Ascending aorta (tissue), 2 donors: ENCODE measurements at regions not wholly inside any gene's neighbourhood (a gene's known extent, or its start where the extent isn't known, plus 50 kb on each side); places are given as distances from the start of the nearest gene placed in this dataset.

Source experiments
- DNase-seq, 2 donors: peaks; one replicate each; pipeline ENCODE4 v3.0.0-alpha.2; 2019; ENCODE audit warnings: low spot score in 2 of 2
- H3K27ac ChIP-seq, 2 donors: fragments of 200-600 bp; sonication (generic); one replicate each; pipeline ENCODE4 v1.5.1; 2016 to 2017; ENCODE audit warnings: mild to moderate bottlenecking in 1 of 2
- H3K27me3 ChIP-seq: fragments of 200-600 bp; sonication (generic); one replicate; pipeline ENCODE4 v1.5.1; 2017
- H3K36me3 ChIP-seq, 2 donors: fragments of 200-600 bp; sonication (generic); one replicate each; pipeline ENCODE4 v1.5.1; 2016
- H3K4me1 ChIP-seq, 2 donors: fragments of 200-600 bp; sonication (generic); one replicate each; pipeline ENCODE4 v1.5.1; 2016 to 2017; ENCODE audit warnings: mild to moderate bottlenecking in 1 of 2
- H3K4me3 ChIP-seq, 2 donors: fragments of 200-600 bp; sonication (generic); one replicate each; pipeline ENCODE4 v1.5.1; 2016 to 2017; ENCODE audit warnings: mild to moderate bottlenecking in 1 of 2
- H3K9me3 ChIP-seq, 2 donors: fragments of 200-600 bp; sonication (generic); one replicate each; pipeline ENCODE4 v1.5.1; 2016
- intact Hi-C: fragments of 100-400 bp; cut with DNase I; formaldehyde crosslinking; loops from one replicate; pipeline ENCODE4 v1.15.1; 2023
- TF ChIP-seq, protein P1 (sequence below), 3 experiments: fragments of 200-600 bp in 2 of 3; fragments of 450-650 bp in 1 of 3; sonication (generic) in 2 of 3; IDR thresholded peaks; one replicate each; pipeline ENCODE4 v1.5.1; 2016 to 2019; ENCODE audit warnings: antibody characterized with exemption in 3 of 3, mild to moderate bottlenecking in 1 of 3, moderate library complexity in 1 of 3

DNA sequence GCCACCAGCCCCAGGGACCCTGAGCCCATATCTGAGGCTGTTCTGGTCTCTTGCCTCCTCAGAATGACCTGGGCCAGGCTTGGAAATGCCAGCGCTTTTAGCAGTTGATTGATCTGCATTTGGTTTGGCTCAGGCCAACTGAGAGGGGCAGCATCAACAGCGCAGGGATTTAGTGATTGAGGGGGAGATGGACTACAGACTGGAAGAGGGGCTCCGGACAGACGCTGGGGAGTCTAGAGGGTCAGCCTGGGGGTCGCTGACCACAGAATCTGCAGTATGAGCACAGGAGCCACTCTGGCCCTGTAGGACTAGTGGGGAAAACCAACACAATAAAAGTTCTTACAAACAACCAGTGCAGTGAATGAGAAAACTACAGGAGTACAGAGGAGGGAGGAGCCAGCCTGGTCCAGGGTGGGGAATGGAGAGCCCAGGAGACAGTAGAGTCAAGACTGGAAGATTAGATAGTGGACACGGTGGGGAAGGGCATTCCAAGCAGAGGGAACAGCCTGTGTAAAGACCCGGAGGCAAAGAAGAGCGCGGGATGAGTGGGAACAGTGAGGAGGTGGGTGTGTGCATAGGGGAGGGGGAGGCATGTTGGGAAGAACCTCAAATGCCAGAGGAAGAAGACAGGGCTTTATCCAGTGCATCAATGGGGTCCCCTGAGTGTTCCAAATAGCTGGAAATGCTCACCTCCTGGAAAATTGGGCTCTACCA lies 128.9 kb downstream of the MRM1 start:
- H3K9me3 ChIP-seq = no peaks in the 10 kb centered on the region
- intact Hi-C loops = no loop called here
- TF ChIP-seq, protein P1, sequence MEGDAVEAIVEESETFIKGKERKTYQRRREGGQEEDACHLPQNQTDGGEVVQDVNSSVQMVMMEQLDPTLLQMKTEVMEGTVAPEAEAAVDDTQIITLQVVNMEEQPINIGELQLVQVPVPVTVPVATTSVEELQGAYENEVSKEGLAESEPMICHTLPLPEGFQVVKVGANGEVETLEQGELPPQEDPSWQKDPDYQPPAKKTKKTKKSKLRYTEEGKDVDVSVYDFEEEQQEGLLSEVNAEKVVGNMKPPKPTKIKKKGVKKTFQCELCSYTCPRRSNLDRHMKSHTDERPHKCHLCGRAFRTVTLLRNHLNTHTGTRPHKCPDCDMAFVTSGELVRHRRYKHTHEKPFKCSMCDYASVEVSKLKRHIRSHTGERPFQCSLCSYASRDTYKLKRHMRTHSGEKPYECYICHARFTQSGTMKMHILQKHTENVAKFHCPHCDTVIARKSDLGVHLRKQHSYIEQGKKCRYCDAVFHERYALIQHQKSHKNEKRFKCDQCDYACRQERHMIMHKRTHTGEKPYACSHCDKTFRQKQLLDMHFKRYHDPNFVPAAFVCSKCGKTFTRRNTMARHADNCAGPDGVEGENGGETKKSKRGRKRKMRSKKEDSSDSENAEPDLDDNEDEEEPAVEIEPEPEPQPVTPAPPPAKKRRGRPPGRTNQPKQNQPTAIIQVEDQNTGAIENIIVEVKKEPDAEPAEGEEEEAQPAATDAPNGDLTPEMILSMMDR (IDR thresholded peaks at IDR 0.05) = no peak
- H3K27me3 ChIP-seq = no peaks in the 10 kb centered on the region
- H3K4me3 ChIP-seq = no peak overlapping the region
- H3K27ac ChIP-seq = no peak overlapping the region
- no peak for DNase-seq
- no peaks in the 10 kb centered on the region for H3K4me1 ChIP-seq
- no peaks in the 10 kb centered on the region for H3K36me3 ChIP-seq

DNA sequence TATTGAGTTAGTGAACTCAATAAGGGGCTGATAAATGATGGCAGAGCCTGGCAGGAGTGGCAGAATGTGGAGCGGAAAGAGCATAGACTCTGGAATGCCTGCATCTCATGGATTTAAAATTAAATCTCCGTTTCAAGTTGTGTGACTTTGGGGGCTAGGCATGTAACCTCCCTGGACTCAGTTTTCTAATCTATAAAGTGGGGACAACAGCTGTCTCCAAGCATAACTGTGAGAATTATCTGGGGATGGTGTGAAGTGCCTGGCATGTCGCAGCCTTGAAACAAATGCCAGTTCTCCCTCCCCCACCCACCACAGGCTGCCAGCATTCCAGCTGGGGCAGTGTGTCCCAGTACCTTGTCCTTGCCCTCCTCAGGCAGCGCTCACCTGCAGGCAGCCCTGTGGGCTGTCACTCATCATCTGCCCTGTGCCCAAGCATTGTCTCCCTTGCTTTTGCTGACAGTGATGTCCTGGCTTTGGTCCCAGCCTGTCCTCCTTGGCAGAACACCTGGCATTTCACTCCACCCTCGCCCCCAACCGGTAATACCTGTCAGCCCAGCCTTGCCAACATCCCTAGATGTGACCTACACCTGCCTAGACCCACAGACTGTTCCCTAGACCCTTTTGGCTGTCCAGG lies 129.6 kb downstream of the MRM1 start:
- H3K36me3 ChIP-seq = no peaks in the 10 kb centered on the region
- H3K27ac ChIP-seq = no peak overlapping the region
- DNase-seq = no peak
- no peaks in the 10 kb centered on the region for H3K9me3 ChIP-seq
- TF ChIP-seq, protein P1 (IDR thresholded peaks at IDR 0.05) = no peak
- H3K4me1 ChIP-seq = no peaks in the 10 kb centered on the region
- H3K4me3 ChIP-seq = no peak overlapping the region
- intact Hi-C loops = no loop called here
- H3K27me3 ChIP-seq = no peaks in the 10 kb centered on the region

DNA sequence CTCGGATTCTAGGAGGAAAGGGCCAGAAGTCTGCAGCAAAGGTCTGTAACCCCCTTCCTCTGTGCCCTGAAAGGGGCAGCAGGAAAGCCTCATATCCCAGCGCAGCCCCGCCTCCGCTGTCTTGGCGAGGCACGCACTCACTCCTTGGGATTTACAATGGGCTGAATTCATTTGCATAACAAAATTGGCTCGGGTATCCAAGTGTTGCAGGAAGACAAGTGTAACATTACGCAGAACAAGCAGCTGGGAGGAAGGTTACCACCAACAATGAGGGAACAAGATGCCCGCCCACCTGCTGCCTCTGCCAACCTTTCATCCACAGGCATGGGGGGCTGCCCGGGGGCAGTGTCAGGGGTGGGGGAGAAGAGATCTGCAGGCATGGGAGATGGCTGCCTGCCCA lies 130.4 kb downstream of the MRM1 start:
- Histone ChIP-seq H3K27me3 (no peaks in the 10 kb centered on the region), H3K9me3 (no peaks in the 10 kb centered on the region)
- intact Hi-C loops = no loop called here

DNA sequence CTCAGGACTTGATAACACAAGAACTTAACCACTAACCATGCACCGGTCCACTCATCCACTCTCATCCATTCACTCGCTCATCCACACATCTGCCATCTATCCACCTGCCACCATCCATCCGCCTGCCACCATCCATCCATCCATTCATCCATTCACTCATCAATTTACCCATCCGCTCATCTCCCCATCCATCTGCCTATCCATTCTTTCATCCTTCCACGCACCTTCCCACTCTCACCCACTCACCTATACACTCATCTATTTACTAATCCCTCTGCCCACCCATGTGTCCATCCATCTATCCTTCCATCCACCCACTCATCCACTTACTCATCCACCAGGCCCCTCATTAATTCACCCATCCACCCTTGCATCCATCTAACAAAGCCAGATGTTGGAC lies 131.0 kb downstream of the MRM1 start:
- TF ChIP-seq, protein P1 (IDR thresholded peaks at IDR 0.05) = no peak
- no peak for DNase-seq
- Histone ChIP-seq H3K4me1 (no peaks in the 10 kb centered on the region), H3K27me3 (no peaks in the 10 kb centered on the region), H3K27ac (no peak overlapping the region), H3K4me3 (no peak overlapping the region), H3K36me3 (no peaks in the 10 kb centered on the region), H3K9me3 (no peaks in the 10 kb centered on the region)
- intact Hi-C loops = no loop called here

More for the DNA sequence above, 130.4 kb downstream of the MRM1 start:
- TF ChIP-seq, protein P1 (IDR thresholded peaks at IDR 0.05) = no peak
- no peak overlapping the region for H3K4me3 ChIP-seq
- H3K27ac ChIP-seq = no peak overlapping the region
- DNase-seq = no peak
- no peaks in the 10 kb centered on the region for H3K36me3 ChIP-seq
- no peaks in the 10 kb centered on the region for H3K4me1 ChIP-seq

DNA sequence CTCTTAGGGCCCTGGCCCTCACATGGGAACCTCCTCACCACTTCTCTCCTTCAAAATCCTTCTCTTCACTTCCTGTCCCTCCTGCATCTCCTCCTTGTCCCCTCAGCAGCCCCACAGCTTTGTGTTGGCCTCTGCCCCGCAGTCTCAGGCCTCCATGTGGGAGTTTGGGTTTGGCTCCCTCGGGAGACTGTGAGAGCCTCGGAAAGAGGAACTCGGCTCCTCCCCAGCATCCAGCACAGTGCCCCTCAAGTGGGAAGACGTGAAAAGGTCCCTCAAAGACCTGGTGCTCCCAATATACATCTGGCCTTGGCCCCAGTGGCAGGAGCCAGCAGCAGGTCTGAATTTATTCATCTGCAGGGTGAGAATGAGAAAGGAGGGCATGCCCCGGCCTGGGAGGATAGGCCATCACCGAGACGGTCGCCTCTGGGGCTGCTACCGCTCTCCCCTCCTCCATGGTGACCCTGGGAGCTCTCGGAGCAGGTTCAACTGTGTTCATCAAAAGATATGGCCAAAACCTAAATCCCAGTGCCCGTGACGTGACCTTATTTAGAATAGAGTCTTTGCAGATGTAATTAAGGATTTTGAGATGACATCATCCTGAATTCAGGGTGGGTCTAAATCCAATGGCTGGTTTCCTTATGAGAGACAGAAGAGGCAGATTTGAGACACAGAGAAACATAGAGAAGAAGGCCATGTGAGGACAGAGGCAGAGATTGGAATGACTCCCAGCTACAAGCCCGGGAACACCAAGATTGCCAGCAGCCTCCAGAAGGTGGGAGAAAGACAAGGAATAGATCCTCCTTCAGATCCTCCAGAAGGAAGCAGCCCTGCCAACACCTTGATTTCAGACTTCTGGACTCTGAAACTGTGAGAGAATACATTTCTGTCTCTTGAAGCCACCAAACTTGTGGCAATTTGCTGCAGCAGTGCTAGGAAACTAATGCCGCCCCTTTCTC lies 135.1 kb downstream of the MRM1 start:
- H3K4me1 ChIP-seq = no peaks in the 10 kb centered on the region
- H3K9me3 ChIP-seq = no peaks in the 10 kb centered on the region
- DNase-seq = no peak
- no peak overlapping the region for H3K27ac ChIP-seq
- TF ChIP-seq, protein P1 (IDR thresholded peaks at IDR 0.05) = no peak
- no peaks in the 10 kb centered on the region for H3K27me3 ChIP-seq
- H3K36me3 ChIP-seq = no peaks in the 10 kb centered on the region
- intact Hi-C loops = no loop called here
- no peak overlapping the region for H3K4me3 ChIP-seq
